ENCODE measurements at regions not wholly inside any gene's neighbourhood (a gene's known extent, or its start where the extent isn't known, plus 50 kb on each side); places are given as distances from the start of the nearest gene placed in this dataset.

- no peak for TF ChIP-seq CTCF (IDR thresholded peaks at IDR 0.05)
- no peak for TF ChIP-seq POLR2AphosphoS5 (IDR thresholded peaks at IDR 0.05)
- TF ChIP-seq POLR2A (IDR thresholded peaks at IDR 0.05) = no peak
Measured at GRCh38 chr5:15009420-15009819, 137.8 kb upstream of the ANKH start.

Data from upper lobe of left lung (tissue), 4 donors.